Chondrocyte (in vitro differentiated cells): ENCODE measurements at regions not wholly inside any gene's neighbourhood (a gene's known extent, or its start where the extent isn't known, plus 50 kb on each side); places are given as distances from the start of the nearest gene placed in this dataset.
A peak's percentile ranks its signal among the peaks of the same experiment; 100 is the strongest.

Experiments used
- DNase-seq: peaks from one replicate; pipeline ENCODE4 v3.0.0; 2021; ENCODE audit warnings: mixed read lengths, low spot score
- H3K27ac Mint-ChIP-seq: one replicate; pipeline ENCODE4 v1.8.0; 2021; ENCODE audit warnings: mild to moderate bottlenecking, moderate library complexity, mixed read lengths; ENCODE audit not compliant: unreplicated experiment
- H3K27me3 Mint-ChIP-seq: 2 replicates; pipeline ENCODE4 v1.8.0; 2021; ENCODE audit warnings: low read depth, mixed read lengths
- H3K36me3 Mint-ChIP-seq: 2 replicates; pipeline ENCODE4 v1.8.0; 2021; ENCODE audit warnings: low read depth, mixed read lengths
- H3K4me1 Mint-ChIP-seq: 2 replicates; pipeline ENCODE4 v1.8.0; 2021; ENCODE audit warnings: low read depth, mild to moderate bottlenecking, mixed read lengths
- H3K4me3 Mint-ChIP-seq: one replicate; pipeline ENCODE4 v1.8.0; 2021; ENCODE audit warnings: mild to moderate bottlenecking, moderate library complexity, mixed read lengths; ENCODE audit not compliant: unreplicated experiment
- H3K9me3 Mint-ChIP-seq: 2 replicates; pipeline ENCODE4 v1.8.0; 2021; ENCODE audit warnings: low read depth, mixed read lengths
- TF ChIP-seq, protein P1 (sequence below): fragments of 200-600 bp; sonication (generic); IDR thresholded peaks from 2 replicates; pipeline ENCODE4 v1.5.0; 2021; ENCODE audit warnings: antibody characterized with exemption, mild to moderate bottlenecking, moderate library complexity

DNA sequence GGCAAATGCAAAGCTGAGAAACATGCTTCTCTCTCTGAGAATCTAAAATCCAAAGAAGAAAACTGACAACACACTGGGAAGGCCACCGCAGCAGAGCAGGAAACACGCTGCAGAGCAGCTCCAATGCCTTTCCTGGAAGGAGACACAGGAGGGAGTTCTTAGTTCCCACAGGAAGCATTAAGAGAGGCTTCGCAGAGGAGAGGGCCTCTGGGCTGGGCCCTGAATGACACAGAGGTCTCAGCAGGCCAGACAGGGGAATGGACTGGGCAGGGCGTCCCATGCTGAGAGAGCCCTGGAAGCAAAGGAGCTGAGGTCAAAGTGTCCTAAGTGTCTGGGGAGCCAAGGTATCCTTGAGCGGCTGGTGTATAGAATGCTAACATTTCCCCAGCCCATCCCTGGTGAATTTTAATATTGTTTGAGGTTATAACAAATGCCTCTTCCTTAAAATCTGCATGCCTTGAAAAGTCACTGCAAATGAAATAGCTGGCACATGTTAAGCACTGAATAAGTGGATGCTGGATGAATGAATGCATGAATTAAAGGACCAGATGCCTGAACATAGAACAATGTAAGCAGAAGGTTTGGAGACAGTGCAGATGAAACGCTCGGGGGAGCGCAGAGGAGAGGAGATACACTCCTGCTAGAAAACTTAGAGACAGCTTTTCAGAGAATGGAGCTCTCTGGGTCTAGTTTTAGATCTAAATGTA is 110.0 kb upstream of the SYNDIG1 start:
- TF ChIP-seq, protein P1, sequence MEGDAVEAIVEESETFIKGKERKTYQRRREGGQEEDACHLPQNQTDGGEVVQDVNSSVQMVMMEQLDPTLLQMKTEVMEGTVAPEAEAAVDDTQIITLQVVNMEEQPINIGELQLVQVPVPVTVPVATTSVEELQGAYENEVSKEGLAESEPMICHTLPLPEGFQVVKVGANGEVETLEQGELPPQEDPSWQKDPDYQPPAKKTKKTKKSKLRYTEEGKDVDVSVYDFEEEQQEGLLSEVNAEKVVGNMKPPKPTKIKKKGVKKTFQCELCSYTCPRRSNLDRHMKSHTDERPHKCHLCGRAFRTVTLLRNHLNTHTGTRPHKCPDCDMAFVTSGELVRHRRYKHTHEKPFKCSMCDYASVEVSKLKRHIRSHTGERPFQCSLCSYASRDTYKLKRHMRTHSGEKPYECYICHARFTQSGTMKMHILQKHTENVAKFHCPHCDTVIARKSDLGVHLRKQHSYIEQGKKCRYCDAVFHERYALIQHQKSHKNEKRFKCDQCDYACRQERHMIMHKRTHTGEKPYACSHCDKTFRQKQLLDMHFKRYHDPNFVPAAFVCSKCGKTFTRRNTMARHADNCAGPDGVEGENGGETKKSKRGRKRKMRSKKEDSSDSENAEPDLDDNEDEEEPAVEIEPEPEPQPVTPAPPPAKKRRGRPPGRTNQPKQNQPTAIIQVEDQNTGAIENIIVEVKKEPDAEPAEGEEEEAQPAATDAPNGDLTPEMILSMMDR, result peak; percentile 15
- no peaks in the 10 kb centered on the region for H3K27me3 Mint-ChIP-seq
- H3K9me3 Mint-ChIP-seq, result peaks cover 8% of the 10 kb centered on the region
- H3K4me3 Mint-ChIP-seq, result no peak overlapping the region
- no peak overlapping the region for H3K27ac Mint-ChIP-seq
- peaks cover 25% of the 10 kb centered on the region for H3K4me1 Mint-ChIP-seq
- no peak for DNase-seq
- peaks cover 4% of the 10 kb centered on the region for H3K36me3 Mint-ChIP-seq

DNA sequence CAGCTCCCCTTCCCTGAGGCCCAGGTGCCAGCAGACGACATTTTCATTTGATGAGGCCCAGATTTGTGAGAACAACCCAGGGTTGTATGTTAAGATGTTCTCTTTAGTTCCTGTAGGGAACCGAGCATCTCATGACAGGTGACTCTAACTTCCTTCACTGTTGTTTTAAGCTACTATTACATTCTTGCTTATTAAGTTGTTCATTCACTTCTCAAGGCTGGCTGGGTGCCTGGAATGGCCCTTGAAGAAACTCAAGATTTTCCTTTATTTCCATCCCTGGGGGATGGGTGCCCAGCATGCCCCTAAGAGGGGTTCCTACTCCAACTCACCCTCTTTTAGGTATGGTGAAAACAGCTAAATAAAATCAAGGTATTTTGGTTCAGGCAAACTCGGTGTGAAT is 111.5 kb upstream of the SYNDIG1 start:
- Mint-ChIP-seq H3K27ac (no peak overlapping the region), H3K9me3 (peaks cover 8% of the 10 kb centered on the region), H3K4me3 (no peak overlapping the region), H3K27me3 (peaks cover 1% of the 10 kb centered on the region), H3K4me1 (peaks cover 21% of the 10 kb centered on the region), H3K36me3 (peaks cover 4% of the 10 kb centered on the region)
- DNase-seq, result no peak
- TF ChIP-seq, protein P1, result no peak

GRCh38 chr20:24357177-24357576 is 112.3 kb upstream of the SYNDIG1 start:
- H3K27me3 Mint-ChIP-seq, result peaks cover 1% of the 10 kb centered on the region
- peaks cover 2% of the 10 kb centered on the region for H3K36me3 Mint-ChIP-seq
- peaks cover 21% of the 10 kb centered on the region for H3K4me1 Mint-ChIP-seq
- H3K27ac Mint-ChIP-seq, result no peak overlapping the region
- TF ChIP-seq, protein P1, result no peak
- DNase-seq, result no peak
- peaks cover 4% of the 10 kb centered on the region for H3K9me3 Mint-ChIP-seq
- no peak overlapping the region for H3K4me3 Mint-ChIP-seq

GRCh38 chr20:24353135-24353690 is 116.2 kb upstream of the SYNDIG1 start:
- DNase-seq, result no peak
- peaks cover 1% of the 10 kb centered on the region for H3K27me3 Mint-ChIP-seq
- no peak overlapping the region for H3K4me3 Mint-ChIP-seq

DNA sequence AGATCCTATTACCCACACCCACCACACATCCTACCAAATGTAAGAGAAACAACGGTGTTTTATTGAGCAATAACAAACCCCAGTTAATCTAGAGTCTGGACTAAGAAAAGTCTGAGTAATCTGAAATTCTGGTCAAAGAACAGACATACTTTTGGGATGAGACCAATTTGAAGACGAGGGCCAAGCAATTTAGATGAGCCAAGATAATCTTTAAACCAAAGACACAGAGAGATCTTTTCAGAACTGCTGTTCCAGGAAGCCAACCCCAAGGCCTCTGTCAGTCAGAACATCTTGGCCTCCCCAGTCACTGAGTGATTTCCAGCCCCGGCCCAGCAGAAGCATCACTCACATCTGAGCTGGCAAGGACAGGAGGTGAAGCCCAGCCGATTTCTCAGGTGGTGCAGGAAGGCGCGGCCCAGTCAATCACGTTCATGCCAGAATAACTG is 118.5 kb upstream of the SYNDIG1 start:
- Mint-ChIP-seq H3K27me3 (peaks cover 5% of the 10 kb centered on the region), H3K9me3 (no peaks in the 10 kb centered on the region), H3K27ac (no peak overlapping the region), H3K4me3 (no peak overlapping the region), H3K36me3 (no peaks in the 10 kb centered on the region), H3K4me1 (no peaks in the 10 kb centered on the region)
- no peak for DNase-seq
- TF ChIP-seq, protein P1, result no peak

More at GRCh38 chr20:24353135-24353690, 116.2 kb upstream of the SYNDIG1 start:
- Mint-ChIP-seq H3K4me1 (peaks cover 12% of the 10 kb centered on the region), H3K36me3 (no peaks in the 10 kb centered on the region), H3K27ac (no peak overlapping the region), H3K9me3 (no peaks in the 10 kb centered on the region)
- TF ChIP-seq, protein P1, result no peak
